Liver (tissue), 8 donors: ENCODE measurements at regions not wholly inside any gene's neighbourhood (a gene's known extent, or its start where the extent isn't known, plus 50 kb on each side); places are given as distances from the start of the nearest gene placed in this dataset.

Source experiments
- DNase-seq: peaks from one replicate; pipeline ENCODE4 v3.0.0-alpha.2; 2017; ENCODE audit warnings: low spot score
- H3K27ac ChIP-seq, 2 donors: one replicate each; pipeline ENCODE4 v1.7.0; 2013; ENCODE audit warnings: inconsistent platforms in 2 of 2, low read length in 2 of 2, control low read depth in 1 of 2, low read depth in 1 of 2, mild to moderate bottlenecking in 1 of 2
- H3K27me3 ChIP-seq, 4 donors: one replicate each; pipeline versions ENCODE4 v1.6.1 to v1.7.0; 2013; ENCODE audit warnings: low read length in 3 of 4, inconsistent platforms in 1 of 4, mild to moderate bottlenecking in 1 of 4, moderate library complexity in 1 of 4; ENCODE audit not compliant: control insufficient read depth in 4 of 4, insufficient read depth in 4 of 4
- H3K36me3 ChIP-seq, 4 donors: one replicate each; pipeline versions ENCODE4 v1.6.1 to v1.7.0; 2013; ENCODE audit warnings: low read length in 3 of 4, mild to moderate bottlenecking in 3 of 4, low read depth in 1 of 4, moderate library complexity in 1 of 4; ENCODE audit not compliant: control insufficient read depth in 4 of 4, insufficient read depth in 3 of 4
- H3K4me1 ChIP-seq, 4 donors: one replicate each; pipeline versions ENCODE4 v1.6.1 to v1.7.0; 2013; ENCODE audit warnings: low read length in 3 of 4, mild to moderate bottlenecking in 3 of 4, moderate library complexity in 1 of 4; ENCODE audit not compliant: control insufficient read depth in 4 of 4, insufficient read depth in 4 of 4
- H3K4me3 ChIP-seq, 3 donors: one replicate each; pipeline versions ENCODE4 v1.6.1 to v1.7.0; 2013; ENCODE audit warnings: low read length in 3 of 3, control low read depth in 1 of 3, low read depth in 1 of 3, mild to moderate bottlenecking in 1 of 3
- H3K9ac ChIP-seq, 2 donors: one replicate each; pipeline ENCODE4 v1.7.0; 2013; ENCODE audit warnings: low read length in 2 of 2, mild to moderate bottlenecking in 2 of 2, moderate library complexity in 2 of 2, control low read depth in 1 of 2, low read depth in 1 of 2
- H3K9me3 ChIP-seq, 4 donors: one replicate each; pipeline versions ENCODE4 v1.6.1 to v1.7.0; 2013; ENCODE audit warnings: low read length in 3 of 4; ENCODE audit not compliant: control insufficient read depth in 4 of 4
- EGR1 ChIP-seq, 2 donors: IDR thresholded peaks; 2 replicates each; pipeline ENCODE4 v1.6.1; 2016 to 2018; ENCODE audit warnings: antibody characterized with exemption in 2 of 2, low read depth in 2 of 2
- FOXA1 ChIP-seq: IDR thresholded peaks from 2 replicates; pipeline ENCODE4 v1.6.1; 2016; ENCODE audit warnings: antibody characterized with exemption
- FOXA2 ChIP-seq: IDR thresholded peaks from 2 replicates; pipeline ENCODE4 v1.6.1; 2016; ENCODE audit warnings: antibody characterized with exemption
- GABPA ChIP-seq, 2 donors: IDR thresholded peaks in 1 of 2; conservative IDR thresholded peaks in 1 of 2; 2 replicates each; pipeline ENCODE4 v1.6.1; 2016; ENCODE audit warnings: antibody characterized with exemption in 2 of 2, mild to moderate bottlenecking in 1 of 2, moderate library complexity in 1 of 2
- HNF4A ChIP-seq, 2 donors: conservative IDR thresholded peaks; 2 replicates each; pipeline ENCODE4 v1.6.1; 2016; ENCODE audit warnings: antibody characterized with exemption in 2 of 2, mild to moderate bottlenecking in 2 of 2
- HNF4G ChIP-seq: IDR thresholded peaks from 2 replicates; pipeline ENCODE4 v1.6.1; 2016; ENCODE audit warnings: antibody characterized with exemption
- JUND ChIP-seq, 2 donors: IDR thresholded peaks; 2 replicates each; pipeline ENCODE4 v1.6.1; 2016; ENCODE audit warnings: antibody characterized with exemption in 2 of 2
- NR2F2 ChIP-seq: IDR thresholded peaks from 2 replicates; pipeline ENCODE4 v1.6.1; 2016; ENCODE audit warnings: antibody characterized with exemption
- RAD21 ChIP-seq, 2 donors: IDR thresholded peaks; 2 replicates each; pipeline ENCODE4 v1.6.1; 2016; ENCODE audit warnings: antibody characterized with exemption in 2 of 2, mild to moderate bottlenecking in 2 of 2
- RXRA ChIP-seq, 2 donors: IDR thresholded peaks; 2 replicates each; pipeline ENCODE4 v1.6.1; 2017 to 2018; ENCODE audit warnings: antibody characterized with exemption in 2 of 2, mild to moderate bottlenecking in 1 of 2
- SP1 ChIP-seq: IDR thresholded peaks from 2 replicates; pipeline ENCODE4 v1.6.1; 2018; ENCODE audit warnings: antibody characterized with exemption, mild to moderate bottlenecking
- TAF1 ChIP-seq: conservative IDR thresholded peaks from 2 replicates; pipeline ENCODE4 v1.6.1; 2016; ENCODE audit warnings: antibody characterized with exemption, mild to moderate bottlenecking
- YY1 ChIP-seq: IDR thresholded peaks from 2 replicates; pipeline ENCODE4 v1.6.1; 2016; ENCODE audit warnings: antibody characterized with exemption, mild to moderate bottlenecking
- WGBS: extraction: QIAGEN DNeasy Blood & Tissue Kit; methylation state at CpG from one replicate; pipeline ENCODE4 v1.1.7; 2013; 5-methylcytosine and 5-hydroxymethylcytosine counted together
- TF ChIP-seq, protein P1 (sequence below): IDR thresholded peaks from 2 replicates; pipeline ENCODE4 v1.6.1; 2016; ENCODE audit warnings: antibody characterized with exemption, mild to moderate bottlenecking
- TF ChIP-seq, protein P2 (sequence below): IDR thresholded peaks from 2 replicates; pipeline ENCODE4 v1.6.1; 2016; ENCODE audit warnings: antibody characterized with exemption
- TF ChIP-seq, protein P3 (sequence below): IDR thresholded peaks from 2 replicates; pipeline ENCODE4 v1.6.1; 2016; ENCODE audit warnings: antibody characterized with exemption
- TF ChIP-seq, protein P4 (sequence below): fragments of 150-350 bp; IDR thresholded peaks from 2 replicates; pipeline ENCODE4 v1.5.1; 2017; ENCODE audit warnings: improper control_type of control experiment, low read depth, low read length; ENCODE audit not compliant: missing input control
- TF ChIP-seq, protein P5 (sequence below): IDR thresholded peaks from 2 replicates; pipeline ENCODE4 v1.6.1; 2016; ENCODE audit warnings: antibody characterized with exemption
- donor health status: healthy.
- donor health status: healthy.
- donor health status: healthy.
- donor health status: healthy.
- donor health status: healthy.

DNA sequence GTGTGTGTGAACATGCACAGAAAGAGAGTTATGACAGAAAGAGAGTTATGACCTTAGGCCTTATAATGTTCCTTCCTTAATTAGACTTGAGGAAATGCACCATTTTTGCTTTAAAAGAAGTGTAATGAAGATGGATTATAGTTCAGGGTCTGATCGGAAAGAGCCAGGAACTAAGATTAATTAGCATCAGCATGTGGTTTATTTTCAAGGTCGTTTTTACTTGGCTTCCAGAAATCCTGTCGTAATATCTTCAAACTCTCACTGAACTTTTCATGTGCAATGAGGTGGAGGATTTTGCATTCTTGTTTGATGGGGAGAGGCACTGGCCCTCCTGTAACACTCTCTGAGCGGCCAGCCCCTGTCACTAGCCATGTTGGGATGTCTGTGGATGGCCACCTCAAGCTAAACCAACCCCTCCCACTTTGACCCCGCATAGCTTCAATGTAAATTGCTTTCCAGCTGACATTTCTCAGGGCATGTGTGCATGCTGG is 116.8 kb downstream of the CDC5L start:
- no peak for DNase-seq
- H3K9ac ChIP-seq = no peak overlapping the region
- 45% methylated on average over 5 of the region's 5 CpGs for WGBS
- no peaks in the 10 kb centered on the region for H3K27me3 ChIP-seq
- TF ChIP-seq, protein P1, sequence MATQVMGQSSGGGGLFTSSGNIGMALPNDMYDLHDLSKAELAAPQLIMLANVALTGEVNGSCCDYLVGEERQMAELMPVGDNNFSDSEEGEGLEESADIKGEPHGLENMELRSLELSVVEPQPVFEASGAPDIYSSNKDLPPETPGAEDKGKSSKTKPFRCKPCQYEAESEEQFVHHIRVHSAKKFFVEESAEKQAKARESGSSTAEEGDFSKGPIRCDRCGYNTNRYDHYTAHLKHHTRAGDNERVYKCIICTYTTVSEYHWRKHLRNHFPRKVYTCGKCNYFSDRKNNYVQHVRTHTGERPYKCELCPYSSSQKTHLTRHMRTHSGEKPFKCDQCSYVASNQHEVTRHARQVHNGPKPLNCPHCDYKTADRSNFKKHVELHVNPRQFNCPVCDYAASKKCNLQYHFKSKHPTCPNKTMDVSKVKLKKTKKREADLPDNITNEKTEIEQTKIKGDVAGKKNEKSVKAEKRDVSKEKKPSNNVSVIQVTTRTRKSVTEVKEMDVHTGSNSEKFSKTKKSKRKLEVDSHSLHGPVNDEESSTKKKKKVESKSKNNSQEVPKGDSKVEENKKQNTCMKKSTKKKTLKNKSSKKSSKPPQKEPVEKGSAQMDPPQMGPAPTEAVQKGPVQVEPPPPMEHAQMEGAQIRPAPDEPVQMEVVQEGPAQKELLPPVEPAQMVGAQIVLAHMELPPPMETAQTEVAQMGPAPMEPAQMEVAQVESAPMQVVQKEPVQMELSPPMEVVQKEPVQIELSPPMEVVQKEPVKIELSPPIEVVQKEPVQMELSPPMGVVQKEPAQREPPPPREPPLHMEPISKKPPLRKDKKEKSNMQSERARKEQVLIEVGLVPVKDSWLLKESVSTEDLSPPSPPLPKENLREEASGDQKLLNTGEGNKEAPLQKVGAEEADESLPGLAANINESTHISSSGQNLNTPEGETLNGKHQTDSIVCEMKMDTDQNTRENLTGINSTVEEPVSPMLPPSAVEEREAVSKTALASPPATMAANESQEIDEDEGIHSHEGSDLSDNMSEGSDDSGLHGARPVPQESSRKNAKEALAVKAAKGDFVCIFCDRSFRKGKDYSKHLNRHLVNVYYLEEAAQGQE = no peak
- TF ChIP-seq, protein P2, sequence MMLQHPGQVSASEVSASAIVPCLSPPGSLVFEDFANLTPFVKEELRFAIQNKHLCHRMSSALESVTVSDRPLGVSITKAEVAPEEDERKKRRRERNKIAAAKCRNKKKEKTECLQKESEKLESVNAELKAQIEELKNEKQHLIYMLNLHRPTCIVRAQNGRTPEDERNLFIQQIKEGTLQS = no peak
- TF ChIP-seq, protein P3, sequence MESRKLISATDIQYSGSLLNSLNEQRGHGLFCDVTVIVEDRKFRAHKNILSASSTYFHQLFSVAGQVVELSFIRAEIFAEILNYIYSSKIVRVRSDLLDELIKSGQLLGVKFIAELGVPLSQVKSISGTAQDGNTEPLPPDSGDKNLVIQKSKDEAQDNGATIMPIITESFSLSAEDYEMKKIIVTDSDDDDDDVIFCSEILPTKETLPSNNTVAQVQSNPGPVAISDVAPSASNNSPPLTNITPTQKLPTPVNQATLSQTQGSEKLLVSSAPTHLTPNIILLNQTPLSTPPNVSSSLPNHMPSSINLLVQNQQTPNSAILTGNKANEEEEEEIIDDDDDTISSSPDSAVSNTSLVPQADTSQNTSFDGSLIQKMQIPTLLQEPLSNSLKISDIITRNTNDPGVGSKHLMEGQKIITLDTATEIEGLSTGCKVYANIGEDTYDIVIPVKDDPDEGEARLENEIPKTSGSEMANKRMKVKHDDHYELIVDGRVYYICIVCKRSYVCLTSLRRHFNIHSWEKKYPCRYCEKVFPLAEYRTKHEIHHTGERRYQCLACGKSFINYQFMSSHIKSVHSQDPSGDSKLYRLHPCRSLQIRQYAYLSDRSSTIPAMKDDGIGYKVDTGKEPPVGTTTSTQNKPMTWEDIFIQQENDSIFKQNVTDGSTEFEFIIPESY = no peak
- TF ChIP-seq, protein P4, sequence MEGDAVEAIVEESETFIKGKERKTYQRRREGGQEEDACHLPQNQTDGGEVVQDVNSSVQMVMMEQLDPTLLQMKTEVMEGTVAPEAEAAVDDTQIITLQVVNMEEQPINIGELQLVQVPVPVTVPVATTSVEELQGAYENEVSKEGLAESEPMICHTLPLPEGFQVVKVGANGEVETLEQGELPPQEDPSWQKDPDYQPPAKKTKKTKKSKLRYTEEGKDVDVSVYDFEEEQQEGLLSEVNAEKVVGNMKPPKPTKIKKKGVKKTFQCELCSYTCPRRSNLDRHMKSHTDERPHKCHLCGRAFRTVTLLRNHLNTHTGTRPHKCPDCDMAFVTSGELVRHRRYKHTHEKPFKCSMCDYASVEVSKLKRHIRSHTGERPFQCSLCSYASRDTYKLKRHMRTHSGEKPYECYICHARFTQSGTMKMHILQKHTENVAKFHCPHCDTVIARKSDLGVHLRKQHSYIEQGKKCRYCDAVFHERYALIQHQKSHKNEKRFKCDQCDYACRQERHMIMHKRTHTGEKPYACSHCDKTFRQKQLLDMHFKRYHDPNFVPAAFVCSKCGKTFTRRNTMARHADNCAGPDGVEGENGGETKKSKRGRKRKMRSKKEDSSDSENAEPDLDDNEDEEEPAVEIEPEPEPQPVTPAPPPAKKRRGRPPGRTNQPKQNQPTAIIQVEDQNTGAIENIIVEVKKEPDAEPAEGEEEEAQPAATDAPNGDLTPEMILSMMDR = no peak
- TF ChIP-seq GABPA (IDR thresholded peaks at IDR 0.05 in 1 of 2, conservative IDR thresholded peaks at IDR 0.05 in 1 of 2) (no peak), TAF1 (no peak), YY1 (no peak), JUND (IDR thresholded peaks at IDR 0.05) (no peak), SP1 (no peak), RAD21 (IDR thresholded peaks at IDR 0.05) (no peak), HNF4A (conservative IDR thresholded peaks at IDR 0.05) (no peak), RXRA (IDR thresholded peaks at IDR 0.05) (no peak), FOXA2 (no peak), NR2F2 (no peak), EGR1 (IDR thresholded peaks at IDR 0.05; ENCODE audit: low read depth in 2 of 2) (no peak), HNF4G (no peak), FOXA1 (no peak)
- TF ChIP-seq, protein P5, sequence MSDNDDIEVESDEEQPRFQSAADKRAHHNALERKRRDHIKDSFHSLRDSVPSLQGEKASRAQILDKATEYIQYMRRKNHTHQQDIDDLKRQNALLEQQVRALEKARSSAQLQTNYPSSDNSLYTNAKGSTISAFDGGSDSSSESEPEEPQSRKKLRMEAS = no peak
- no peak overlapping the region for H3K27ac ChIP-seq
- no peaks in the 10 kb centered on the region for H3K4me1 ChIP-seq
- H3K36me3 ChIP-seq = no peaks in the 10 kb centered on the region
- peaks cover 0 to 4% (median 0%) of the 10 kb centered on the region in 4 donors for H3K9me3 ChIP-seq
- H3K4me3 ChIP-seq = no peak overlapping the region
